GM21786 (cell line): ENCODE measurements at regions not wholly inside any gene's neighbourhood (a gene's known extent, or its start where the extent isn't known, plus 50 kb on each side); places are given as distances from the start of the nearest gene placed in this dataset.

Source experiments
- ATAC-seq: cut with Tn5 transposase; IDR thresholded peaks from one replicate; pipeline ENCODE4 v1.9.1; 2021; ENCODE audit not compliant: unreplicated experiment

DNA sequence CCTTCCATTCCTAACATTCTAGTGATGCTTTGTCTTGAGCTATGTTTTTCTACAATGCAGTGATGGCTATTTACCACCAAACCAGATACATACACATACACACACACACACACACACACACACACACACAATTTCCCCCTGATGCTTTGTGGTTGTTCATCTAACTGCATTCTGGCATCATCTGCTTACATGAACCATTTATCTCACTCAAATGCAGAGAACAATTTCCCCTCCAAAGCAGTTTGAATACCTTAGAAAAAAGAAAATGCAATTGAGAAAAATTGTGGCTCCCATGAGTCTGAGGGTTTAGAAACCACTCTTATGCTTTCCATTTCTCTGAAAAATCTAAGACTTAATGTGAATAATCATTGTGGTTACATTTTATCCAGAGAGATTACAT is 1024.8 kb downstream of the TLE4 start:
- ATAC-seq = no peak

DNA sequence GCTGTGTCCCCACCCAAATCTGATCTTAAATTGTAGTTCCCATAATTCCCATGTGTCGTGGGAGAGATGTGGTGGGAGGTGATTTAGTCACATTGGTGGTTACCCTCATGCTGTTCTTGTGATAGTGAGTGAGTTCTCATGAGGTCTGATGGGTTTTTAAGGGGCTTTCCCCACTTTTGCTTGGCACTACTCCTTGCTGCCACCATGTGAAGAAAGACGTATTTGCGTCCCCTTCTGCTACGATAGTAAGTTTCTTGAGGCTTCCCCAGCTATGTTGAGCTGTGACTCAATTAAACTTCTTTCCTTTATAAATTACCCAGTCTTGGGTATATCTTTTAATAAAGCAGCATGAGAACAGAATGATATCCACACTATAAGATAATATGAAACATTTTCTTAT is 1023.4 kb downstream of the TLE4 start:
- no peak for ATAC-seq

GRCh38 chr9:80592413-80592812 is 1020.6 kb downstream of the TLE4 start:
- ATAC-seq = no peak

- ATAC-seq = no peak
Observed at GRCh38 chr9:80586786-80587330, 1015.1 kb downstream of the TLE4 start.

GRCh38 chr9:80571953-80572352 is 1000.2 kb downstream of the TLE4 start:
- ATAC-seq = no peak

DNA sequence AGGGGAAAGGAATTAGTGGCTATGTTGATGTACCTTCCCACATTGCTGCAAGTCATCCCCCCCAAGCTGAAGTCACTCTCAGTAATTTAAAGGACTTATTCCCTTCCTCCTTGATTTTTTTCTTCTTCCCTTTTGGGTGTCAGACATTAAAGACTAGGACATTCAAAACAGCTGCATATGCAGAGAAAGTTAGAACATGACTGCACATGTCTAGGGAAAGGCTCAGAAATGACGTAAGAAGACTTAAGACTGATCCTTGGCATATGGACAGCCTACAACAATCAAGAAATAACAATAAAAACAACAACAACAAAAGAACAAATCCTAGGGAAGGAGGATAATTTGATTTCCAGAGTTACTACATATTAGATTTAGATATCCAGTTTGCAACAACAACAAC is 997.5 kb downstream of the TLE4 start:
- ATAC-seq = no peak

- ATAC-seq = no peak
Observed at GRCh38 chr9:80561526-80561925, 989.8 kb downstream of the TLE4 start.

DNA sequence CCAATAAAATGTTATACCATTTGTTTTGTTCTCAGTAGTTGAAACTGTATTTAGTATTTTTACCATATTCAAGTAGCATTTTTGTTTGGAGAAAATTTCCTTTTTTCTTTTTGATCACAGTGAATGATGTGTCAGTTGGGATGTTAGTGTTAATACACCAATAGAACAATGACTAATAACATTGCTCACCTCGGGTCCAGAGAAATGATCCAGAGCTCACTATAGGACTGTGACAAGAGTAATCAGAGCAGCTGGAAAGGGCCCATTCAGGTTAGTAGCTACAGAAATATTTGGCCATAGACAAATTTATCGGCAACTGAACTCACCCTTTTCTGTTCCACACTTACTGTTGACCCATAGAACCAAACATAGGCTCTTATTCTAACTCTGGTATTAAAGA is 989.2 kb downstream of the TLE4 start:
- no peak for ATAC-seq

DNA sequence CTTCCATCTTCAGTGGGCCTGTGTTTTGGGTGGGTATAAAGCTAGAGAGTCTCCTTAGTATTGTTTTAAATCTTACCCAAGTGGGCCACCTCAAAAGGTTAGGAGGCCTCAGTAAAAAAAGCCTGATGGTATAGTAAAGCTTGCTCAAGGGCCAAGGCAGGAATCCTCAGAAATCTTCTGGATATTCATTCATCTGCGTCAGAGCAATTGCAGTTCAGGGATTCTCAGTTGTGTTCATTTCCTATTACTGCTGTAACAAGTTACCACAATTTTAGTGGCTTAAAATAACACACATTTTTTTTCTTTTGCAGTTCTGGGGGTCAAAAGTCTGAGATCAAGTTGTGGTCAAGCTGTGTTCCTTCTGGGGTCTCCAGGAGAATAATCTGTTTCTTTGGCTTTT is 985.5 kb downstream of the TLE4 start:
- ATAC-seq = no peak

- no peak for ATAC-seq
Observed at GRCh38 chr9:80556631-80557030, 984.9 kb downstream of the TLE4 start.

GRCh38 chr9:80555782-80556325 is 984.1 kb downstream of the TLE4 start:
- no peak for ATAC-seq

DNA sequence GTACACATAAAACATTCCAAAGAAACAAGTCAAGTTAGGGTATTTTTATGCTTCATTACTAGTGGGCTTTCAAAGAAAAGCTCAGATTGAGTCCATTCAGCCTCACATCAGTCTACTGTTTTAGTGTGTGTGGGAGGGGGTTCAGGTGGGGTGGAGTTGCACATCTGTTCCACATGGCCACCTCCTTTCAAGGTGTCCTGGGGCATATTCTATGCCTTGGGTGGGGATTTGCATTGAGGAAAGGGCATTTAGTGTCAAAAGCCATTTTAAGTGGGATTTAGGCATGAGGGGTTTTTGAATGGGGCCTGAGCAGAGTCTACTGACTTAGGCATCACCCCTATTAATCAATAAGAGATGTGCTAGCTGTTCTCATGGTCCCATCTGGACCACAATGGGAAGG is 983.1 kb downstream of the TLE4 start:
- no peak for ATAC-seq

DNA sequence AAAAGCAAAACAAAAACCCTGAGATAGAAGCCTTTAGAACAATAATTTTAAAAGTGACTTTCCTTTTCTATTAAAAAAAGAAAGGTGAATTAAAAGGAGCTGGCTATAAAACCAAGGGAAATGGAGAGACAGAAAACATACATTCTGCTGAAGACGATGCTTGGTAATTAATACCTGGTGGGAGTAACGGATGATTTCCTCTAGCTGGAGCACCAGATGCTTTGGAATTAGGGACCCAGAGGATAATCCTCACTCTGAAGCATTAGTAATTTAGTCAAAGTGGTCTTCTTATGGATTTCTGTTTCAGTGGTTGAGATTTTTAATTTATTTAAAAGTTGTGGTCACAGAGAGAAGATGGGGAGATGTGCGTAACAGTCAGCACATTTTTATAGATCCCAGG is 982.5 kb downstream of the TLE4 start:
- ATAC-seq = no peak

DNA sequence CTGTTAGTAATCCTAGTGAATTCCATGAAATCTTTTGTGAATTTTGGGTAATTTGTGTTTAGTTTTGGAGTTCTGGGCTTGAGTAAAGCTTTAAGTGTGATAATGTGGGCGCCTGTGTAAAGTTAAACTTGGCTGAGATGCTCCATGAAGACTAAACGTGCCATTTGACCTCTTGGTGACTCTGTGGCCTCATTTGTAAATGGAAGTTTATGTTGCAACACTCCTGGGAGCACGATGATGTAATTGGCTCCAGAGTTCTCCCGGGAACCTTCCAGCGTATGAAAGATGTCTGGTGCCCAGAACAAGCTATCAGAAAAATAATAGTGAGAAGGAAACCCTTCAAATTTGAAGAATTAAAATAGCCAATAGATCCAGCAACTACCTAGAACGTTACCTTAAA is 981.2 kb downstream of the TLE4 start:
- ATAC-seq = no peak

- no peak for ATAC-seq
Observed at GRCh38 chr9:80550181-80550580, 978.4 kb downstream of the TLE4 start.

- ATAC-seq = no peak
Observed at GRCh38 chr9:80547613-80548012, 975.8 kb downstream of the TLE4 start.

- no peak for ATAC-seq
Observed at GRCh38 chr9:80540387-80540786, 968.6 kb downstream of the TLE4 start.

GRCh38 chr9:80538976-80539375 is 967.2 kb downstream of the TLE4 start:
- ATAC-seq = no peak

- no peak for ATAC-seq
Observed at GRCh38 chr9:80522465-80522864, 950.7 kb downstream of the TLE4 start.

DNA sequence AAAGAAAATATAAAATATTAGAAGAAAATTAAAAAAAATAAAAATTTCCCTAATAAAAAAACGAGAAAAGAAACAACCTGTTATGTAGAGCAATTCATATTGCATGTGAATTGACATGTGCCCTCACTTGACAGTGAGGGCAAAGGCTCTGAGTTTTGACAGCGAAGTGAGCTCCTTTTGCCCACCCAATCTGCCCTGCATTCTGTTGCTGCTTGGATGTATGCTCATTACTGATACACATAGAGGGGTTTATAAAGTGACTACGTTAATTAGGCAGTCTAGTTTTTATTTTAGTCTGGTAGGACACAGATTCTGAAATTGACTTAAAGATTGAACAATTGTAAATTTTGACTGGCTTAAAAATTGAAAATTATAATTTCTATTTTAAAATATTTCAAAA is 949.4 kb downstream of the TLE4 start:
- no peak for ATAC-seq

- ATAC-seq = no peak
Observed at GRCh38 chr9:80520231-80520630, 948.5 kb downstream of the TLE4 start.

DNA sequence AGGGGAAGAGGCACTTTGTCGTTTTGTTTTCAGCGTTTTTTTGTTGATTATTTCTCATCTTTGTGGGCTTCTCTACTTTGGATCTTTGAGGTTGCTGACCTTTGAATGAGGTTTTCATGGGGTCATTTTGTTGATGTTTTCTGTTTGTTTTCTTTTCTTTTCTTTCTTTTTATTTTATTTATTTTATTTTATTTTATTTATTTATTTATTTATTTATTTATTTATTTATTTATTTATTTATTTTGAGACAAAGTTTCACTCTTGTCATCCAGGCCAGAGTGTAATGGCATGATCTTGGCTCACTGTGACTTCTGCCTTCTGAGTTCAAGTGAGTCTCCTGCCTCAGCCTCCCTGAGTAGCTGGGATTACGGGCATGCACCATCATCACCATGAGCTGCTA is 946.7 kb downstream of the TLE4 start:
- ATAC-seq = no peak

GRCh38 chr9:80516679-80517078 is 944.9 kb downstream of the TLE4 start:
- no peak for ATAC-seq

DNA sequence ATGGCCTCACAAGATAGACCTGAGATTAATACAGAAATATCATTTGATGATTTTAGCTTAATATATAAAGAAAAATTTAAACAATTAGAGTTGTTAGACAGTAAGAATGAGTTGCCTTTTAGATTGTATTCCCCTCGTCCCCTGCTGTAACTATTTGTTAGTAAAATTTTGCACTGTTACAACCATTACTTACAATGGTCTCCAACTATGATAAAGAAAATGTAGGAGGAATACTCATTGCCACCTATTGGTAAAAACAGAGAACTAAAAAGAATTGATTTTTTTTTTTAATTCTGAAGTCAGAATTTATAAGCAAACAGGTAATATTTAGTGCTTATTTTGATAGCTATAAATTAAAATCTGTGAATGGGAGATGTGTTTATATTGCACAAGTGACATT is 937.6 kb downstream of the TLE4 start:
- ATAC-seq = no peak
